Muscle of back (tissue), 3 donors: ENCODE measurements at regions not wholly inside any gene's neighbourhood (a gene's known extent, or its start where the extent isn't known, plus 50 kb on each side); places are given as distances from the start of the nearest gene placed in this dataset.

Source experiments
- DNase-seq, 3 donors: peaks; one replicate each; pipeline versions ENCODE4 v3.0.0 to v3.0.0-alpha.2; 2013

GRCh38 chr5:173829826-173830225 lies 58.3 kb upstream of the CPEB4 start:
- no peak for DNase-seq

DNA sequence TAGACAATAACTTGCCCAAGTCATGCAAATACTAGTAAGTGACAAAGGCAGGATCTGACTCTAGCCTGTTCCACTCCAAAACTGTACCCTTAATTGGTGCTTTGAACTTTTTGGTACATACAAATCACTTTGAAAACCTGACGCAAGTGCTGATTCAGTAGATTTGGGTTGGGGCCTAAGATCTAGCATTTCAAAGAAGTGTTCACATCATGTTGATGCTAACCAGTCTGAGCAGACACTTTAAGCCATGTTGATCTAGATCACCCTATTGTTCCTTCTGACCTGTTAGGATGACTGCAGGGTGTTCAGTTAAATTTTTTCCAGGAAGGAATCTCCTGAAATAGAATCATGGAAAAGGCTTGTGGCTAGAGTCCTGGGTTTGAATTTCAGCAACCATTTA lies 57.7 kb upstream of the CPEB4 start:
- DNase-seq, result no peak

DNA sequence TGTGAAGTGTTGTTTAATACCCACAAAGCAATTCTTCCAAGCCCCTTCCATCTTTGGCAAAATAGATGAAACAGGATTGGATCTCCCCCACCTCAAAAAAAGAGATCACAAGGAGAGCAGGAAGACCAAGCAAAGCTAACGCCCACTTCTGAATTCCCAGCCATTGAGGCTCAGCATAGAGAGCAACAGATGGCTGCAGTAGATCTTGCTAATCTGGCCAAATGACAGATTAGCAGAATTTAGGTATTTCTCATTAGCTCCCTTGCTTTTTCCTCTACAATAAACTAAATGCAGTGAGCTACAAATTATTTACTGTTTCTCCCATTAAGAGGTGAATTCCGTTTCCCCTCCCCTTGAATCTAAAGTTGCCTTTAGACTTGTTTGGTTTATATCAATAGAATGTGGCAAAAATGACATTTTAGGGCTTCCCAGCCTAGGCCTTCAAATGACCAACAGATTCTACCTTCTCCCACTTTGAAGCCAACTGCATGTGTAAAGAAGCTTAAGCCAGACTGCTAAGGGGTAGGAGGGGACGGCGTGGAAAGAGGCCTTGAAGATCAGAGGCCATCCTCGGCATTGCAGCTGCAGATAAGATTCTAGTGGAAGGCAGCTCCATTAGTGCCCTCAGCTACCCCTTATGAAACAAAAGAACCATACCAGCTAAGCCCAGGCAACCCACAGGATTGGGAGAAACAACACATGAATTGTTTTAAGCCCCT lies 56.8 kb upstream of the CPEB4 start:
- no peak for DNase-seq

GRCh38 chr5:173832386-173832785 lies 55.8 kb upstream of the CPEB4 start:
- no peak for DNase-seq

GRCh38 chr5:173833196-173833985 lies 54.8 kb upstream of the CPEB4 start:
- peak in 2 of 3 donors; percentile 20 to 46 for DNase-seq

- DNase-seq, result no peak
Measured at GRCh38 chr5:173834071-173834771, 53.9 kb upstream of the CPEB4 start.

GRCh38 chr5:173835131-173835530 lies 53.0 kb upstream of the CPEB4 start:
- no peak for DNase-seq

GRCh38 chr5:173835661-173836060 lies 52.5 kb upstream of the CPEB4 start:
- no peak for DNase-seq

DNA sequence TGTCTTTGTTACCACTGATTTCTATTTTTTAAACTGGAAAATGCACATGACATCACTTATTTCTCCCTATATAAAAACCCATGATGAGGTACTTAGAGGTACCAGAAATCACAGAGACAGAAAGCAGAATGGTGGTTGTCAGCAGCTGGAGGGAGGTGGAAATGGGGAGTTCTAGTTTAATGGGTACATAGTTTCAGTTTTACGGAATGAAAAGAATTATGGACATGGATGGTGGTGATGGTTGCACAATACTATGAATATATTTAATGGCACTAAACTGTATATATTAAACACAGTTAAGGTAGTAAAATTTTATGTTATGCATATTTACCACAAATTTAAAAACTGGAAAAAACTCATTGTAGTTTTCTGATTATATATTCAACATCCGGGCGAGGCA lies 50.5 kb upstream of the CPEB4 start:
- no peak for DNase-seq
